A673 (cell line): ENCODE measurements at regions not wholly inside any gene's neighbourhood (a gene's known extent, or its start where the extent isn't known, plus 50 kb on each side); places are given as distances from the start of the nearest gene placed in this dataset.

Experiments
- EZH2 ChIP-seq: fragments of 200-600 bp; sonication (generic); IDR thresholded peaks from 2 replicates; pipeline ENCODE4 v1.6.1; 2017; ENCODE audit warnings: borderline replicate concordance, low read depth, mild to moderate bottlenecking, mixed read lengths, antibody characterized with exemption, low read length; ENCODE audit not compliant: poor library complexity, severe bottlenecking
- TF ChIP-seq, protein P1 (sequence below): fragments of 300-800, 200-600 bp; sonication (generic); conservative IDR thresholded peaks from 2 replicates; pipeline ENCODE4 v1.5.1; 2017; ENCODE audit warnings: low read depth, mild to moderate bottlenecking, antibody characterized with exemption, low read length, moderate library complexity, mixed read lengths

DNA sequence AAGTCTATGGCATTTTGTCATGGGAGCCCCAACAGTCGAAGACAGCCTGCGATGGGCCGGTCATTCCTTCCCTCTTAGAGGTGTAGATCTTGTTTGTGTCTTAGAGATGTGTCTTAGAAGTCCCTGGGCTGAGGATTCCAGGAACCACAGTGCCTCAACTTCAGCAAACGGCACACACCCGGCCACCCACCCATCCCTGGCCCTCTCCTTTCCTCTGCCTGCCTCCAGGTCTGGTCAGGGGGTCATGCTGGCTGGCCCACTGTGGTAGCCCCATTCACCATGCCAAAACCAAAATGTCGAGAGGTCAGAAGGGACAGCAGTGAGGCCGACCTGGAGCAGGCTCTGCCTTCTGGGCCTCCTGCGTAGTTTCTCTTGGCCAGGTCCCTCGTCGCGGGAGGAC lies 857.9 kb downstream of the TBC1D22A start:
- no peak for TF ChIP-seq EZH2
- TF ChIP-seq, protein P1, sequence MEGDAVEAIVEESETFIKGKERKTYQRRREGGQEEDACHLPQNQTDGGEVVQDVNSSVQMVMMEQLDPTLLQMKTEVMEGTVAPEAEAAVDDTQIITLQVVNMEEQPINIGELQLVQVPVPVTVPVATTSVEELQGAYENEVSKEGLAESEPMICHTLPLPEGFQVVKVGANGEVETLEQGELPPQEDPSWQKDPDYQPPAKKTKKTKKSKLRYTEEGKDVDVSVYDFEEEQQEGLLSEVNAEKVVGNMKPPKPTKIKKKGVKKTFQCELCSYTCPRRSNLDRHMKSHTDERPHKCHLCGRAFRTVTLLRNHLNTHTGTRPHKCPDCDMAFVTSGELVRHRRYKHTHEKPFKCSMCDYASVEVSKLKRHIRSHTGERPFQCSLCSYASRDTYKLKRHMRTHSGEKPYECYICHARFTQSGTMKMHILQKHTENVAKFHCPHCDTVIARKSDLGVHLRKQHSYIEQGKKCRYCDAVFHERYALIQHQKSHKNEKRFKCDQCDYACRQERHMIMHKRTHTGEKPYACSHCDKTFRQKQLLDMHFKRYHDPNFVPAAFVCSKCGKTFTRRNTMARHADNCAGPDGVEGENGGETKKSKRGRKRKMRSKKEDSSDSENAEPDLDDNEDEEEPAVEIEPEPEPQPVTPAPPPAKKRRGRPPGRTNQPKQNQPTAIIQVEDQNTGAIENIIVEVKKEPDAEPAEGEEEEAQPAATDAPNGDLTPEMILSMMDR: no peak
